GM21528 (cell line): ENCODE measurements at regions not wholly inside any gene's neighbourhood (a gene's known extent, or its start where the extent isn't known, plus 50 kb on each side); places are given as distances from the start of the nearest gene placed in this dataset.

Source experiments
- ATAC-seq: cut with Tn5 transposase; IDR thresholded peaks from one replicate; pipeline ENCODE4 v1.9.1; 2021; ENCODE audit warnings: mild to moderate bottlenecking, moderate library complexity; ENCODE audit not compliant: unreplicated experiment, low FRiP score

GRCh38 chr17:77451894-77452852 lies 311.4 kb downstream of the SEC14L1 start:
- no peak for ATAC-seq

GRCh38 chr17:77453613-77454241 lies 313.0 kb downstream of the SEC14L1 start:
- no peak for ATAC-seq

GRCh38 chr17:77454242-77455095 lies 313.7 kb downstream of the SEC14L1 start:
- no peak for ATAC-seq

- no peak for ATAC-seq
Measured at GRCh38 chr17:77455111-77455890, 314.5 kb downstream of the SEC14L1 start.

GRCh38 chr17:77455891-77456260 lies 315.1 kb downstream of the SEC14L1 start:
- ATAC-seq = no peak

GRCh38 chr17:77456271-77456950 lies 315.6 kb downstream of the SEC14L1 start:
- no peak for ATAC-seq

GRCh38 chr17:77456951-77457548 lies 316.3 kb downstream of the SEC14L1 start:
- ATAC-seq = no peak

- ATAC-seq = no peak
Measured at GRCh38 chr17:77457572-77458201, 316.9 kb downstream of the SEC14L1 start.

GRCh38 chr17:77458202-77459017 lies 317.6 kb downstream of the SEC14L1 start:
- ATAC-seq = no peak

- no peak for ATAC-seq
Measured at GRCh38 chr17:77459018-77459755, 318.4 kb downstream of the SEC14L1 start.

GRCh38 chr17:77460514-77461046 lies 319.8 kb downstream of the SEC14L1 start:
- ATAC-seq = no peak

- no peak for ATAC-seq
Measured at GRCh38 chr17:77461277-77462057, 320.7 kb downstream of the SEC14L1 start.

GRCh38 chr17:77462090-77462489 lies 321.3 kb downstream of the SEC14L1 start:
- ATAC-seq = no peak

- ATAC-seq = no peak
Measured at GRCh38 chr17:77462553-77463497, 322.1 kb downstream of the SEC14L1 start.

- no peak for ATAC-seq
Measured at GRCh38 chr17:77464988-77465357, 324.2 kb downstream of the SEC14L1 start.
